BLaER1 (cell line): ENCODE measurements at regions not wholly inside any gene's neighbourhood (a gene's known extent, or its start where the extent isn't known, plus 50 kb on each side); places are given as distances from the start of the nearest gene placed in this dataset.

Source experiments
- H3K27ac ChIP-seq: shearing (Covaris generic); formaldehyde crosslinking; 2 replicates; pipeline ENCODE4 v1.8.1; 2022
- H3K27me3 ChIP-seq: shearing (Covaris generic); formaldehyde crosslinking; 2 replicates; pipeline ENCODE4 v1.8.1; 2022
- H3K36me3 ChIP-seq: shearing (Covaris generic); formaldehyde crosslinking; 2 replicates; pipeline ENCODE4 v1.8.1; 2022
- H3K4me1 ChIP-seq: shearing (Covaris generic); formaldehyde crosslinking; 2 replicates; pipeline ENCODE4 v1.8.1; 2022
- H3K4me2 ChIP-seq: shearing (Covaris generic); formaldehyde crosslinking; 2 replicates; pipeline ENCODE4 v1.8.1; 2022
- H3K4me3 ChIP-seq: shearing (Covaris generic); formaldehyde crosslinking; 2 replicates; pipeline ENCODE4 v1.8.1; 2022
- H3K9ac ChIP-seq: shearing (Covaris generic); formaldehyde crosslinking; 2 replicates; pipeline ENCODE4 v1.8.1; 2022
- H3K9me3 ChIP-seq: shearing (Covaris generic); formaldehyde crosslinking; 2 replicates; pipeline ENCODE4 v1.8.1; 2022
- H4K20me1 ChIP-seq: shearing (Covaris generic); formaldehyde crosslinking; 2 replicates; pipeline ENCODE4 v1.8.1; 2022
- Cebpa-rat ChIP-seq: shearing (Covaris generic); IDR thresholded peaks from 2 replicates; pipeline ENCODE4 v1.8.1; 2022

DNA sequence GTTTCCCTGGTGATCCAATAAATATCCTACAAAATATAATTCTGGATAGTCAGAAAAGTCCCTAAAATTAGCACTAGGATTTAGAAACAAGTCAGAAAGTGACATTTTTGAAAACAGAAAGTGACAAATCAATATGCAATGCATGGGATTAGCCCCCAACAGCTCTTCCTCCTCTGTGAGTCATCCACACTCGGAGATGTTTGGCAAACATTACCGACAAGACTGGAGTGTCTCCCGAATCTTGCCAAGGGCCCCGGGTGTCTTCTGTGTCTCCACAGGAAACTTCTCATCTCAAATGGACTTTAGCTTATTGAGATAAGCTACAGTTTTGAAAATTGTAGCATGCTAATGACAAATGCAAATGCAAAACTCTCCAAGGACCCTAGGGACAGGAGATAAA lies 398.9 kb upstream of the CCDC196 start:
- Histone ChIP-seq H3K9me3 (no peaks in the 10 kb centered on the region), H3K27me3 (no peaks in the 10 kb centered on the region), H3K4me3 (no peak overlapping the region), H3K9ac (no peak overlapping the region), H3K4me2 (no peak overlapping the region), H3K36me3 (no peaks in the 10 kb centered on the region), H3K4me1 (no peaks in the 10 kb centered on the region), H3K27ac (no peak overlapping the region), H4K20me1 (no peaks in the 10 kb centered on the region)
- TF ChIP-seq Cebpa-rat, result no peak

DNA sequence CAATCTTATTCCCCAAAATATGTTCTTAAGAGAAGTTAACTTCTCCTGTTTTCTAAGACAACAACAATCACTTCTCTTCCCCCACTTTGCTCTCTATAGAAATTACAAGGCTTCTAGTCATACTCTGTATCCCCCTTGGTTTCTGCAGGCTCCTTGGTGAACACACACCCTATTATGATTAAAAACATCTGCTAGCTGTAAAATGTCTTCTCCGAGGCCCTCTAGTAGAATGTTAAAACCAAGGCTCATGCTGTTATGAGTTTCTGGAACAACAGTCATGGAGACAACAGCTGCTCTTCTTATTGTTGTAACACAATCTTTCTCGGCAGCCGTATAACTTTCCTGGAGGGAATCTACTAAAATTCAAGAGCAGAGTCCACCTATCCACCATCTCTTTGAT lies 397.5 kb upstream of the CCDC196 start:
- H3K9ac ChIP-seq, result no peak overlapping the region
- H4K20me1 ChIP-seq, result no peaks in the 10 kb centered on the region
- no peaks in the 10 kb centered on the region for H3K36me3 ChIP-seq
- no peak overlapping the region for H3K4me3 ChIP-seq
- H3K4me2 ChIP-seq, result no peak overlapping the region
- no peaks in the 10 kb centered on the region for H3K27me3 ChIP-seq
- no peak for TF ChIP-seq Cebpa-rat
- no peak overlapping the region for H3K27ac ChIP-seq
- H3K4me1 ChIP-seq, result no peaks in the 10 kb centered on the region
- H3K9me3 ChIP-seq, result no peaks in the 10 kb centered on the region

DNA sequence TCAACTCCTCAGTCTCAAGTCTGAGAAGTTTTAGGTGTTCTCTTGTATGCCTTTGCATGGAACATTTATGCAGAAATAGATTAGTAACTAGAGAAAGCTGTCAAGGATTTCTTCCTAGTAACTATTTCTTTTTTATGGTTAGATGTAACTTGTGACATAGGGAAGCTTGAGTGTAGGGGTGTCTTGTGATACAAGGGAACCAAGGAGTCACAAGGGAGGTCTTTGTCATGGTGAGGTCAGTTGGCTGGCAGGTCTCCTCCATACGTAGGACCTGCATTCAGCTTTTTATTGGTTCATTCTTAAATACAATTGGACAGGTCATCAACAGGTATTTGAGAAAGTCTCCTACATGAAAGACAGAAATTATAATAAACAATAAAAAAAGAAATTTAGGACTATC lies 394.0 kb upstream of the CCDC196 start:
- H3K9ac ChIP-seq, result no peak overlapping the region
- no peaks in the 10 kb centered on the region for H3K36me3 ChIP-seq
- TF ChIP-seq Cebpa-rat, result no peak
- no peak overlapping the region for H3K27ac ChIP-seq
- H3K27me3 ChIP-seq, result no peaks in the 10 kb centered on the region
- H3K4me2 ChIP-seq, result no peak overlapping the region
- H3K4me1 ChIP-seq, result no peaks in the 10 kb centered on the region
- H3K4me3 ChIP-seq, result no peak overlapping the region
- no peaks in the 10 kb centered on the region for H4K20me1 ChIP-seq
- peaks cover 6% of the 10 kb centered on the region for H3K9me3 ChIP-seq

DNA sequence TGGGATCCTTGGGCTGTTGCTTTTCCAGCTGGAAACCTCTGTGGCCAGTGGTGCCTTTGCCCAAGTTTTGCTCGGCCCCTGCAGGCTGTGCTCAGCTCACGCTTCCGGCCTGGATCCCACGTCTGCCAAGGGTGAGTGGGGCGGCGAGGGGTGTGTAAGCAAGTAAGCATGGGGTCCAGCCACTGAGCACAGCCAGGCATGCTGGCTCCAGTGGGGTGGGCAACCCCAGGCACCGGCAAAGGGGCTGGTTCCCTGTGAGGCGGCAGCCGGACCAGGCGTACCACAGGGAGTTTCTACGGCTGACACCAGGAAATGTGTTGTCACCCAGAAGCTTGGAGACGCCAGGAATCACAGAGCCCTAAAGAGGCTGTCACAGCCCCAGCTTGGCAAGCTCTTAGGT lies 393.4 kb upstream of the CCDC196 start:
- no peak overlapping the region for H3K4me3 ChIP-seq
- no peak for TF ChIP-seq Cebpa-rat
- H3K4me2 ChIP-seq, result no peak overlapping the region
- H3K9ac ChIP-seq, result no peak overlapping the region
- no peaks in the 10 kb centered on the region for H3K36me3 ChIP-seq
- peaks cover 6% of the 10 kb centered on the region for H3K9me3 ChIP-seq
- H3K4me1 ChIP-seq, result no peaks in the 10 kb centered on the region
- H4K20me1 ChIP-seq, result no peaks in the 10 kb centered on the region
- no peak overlapping the region for H3K27ac ChIP-seq
- H3K27me3 ChIP-seq, result no peaks in the 10 kb centered on the region

DNA sequence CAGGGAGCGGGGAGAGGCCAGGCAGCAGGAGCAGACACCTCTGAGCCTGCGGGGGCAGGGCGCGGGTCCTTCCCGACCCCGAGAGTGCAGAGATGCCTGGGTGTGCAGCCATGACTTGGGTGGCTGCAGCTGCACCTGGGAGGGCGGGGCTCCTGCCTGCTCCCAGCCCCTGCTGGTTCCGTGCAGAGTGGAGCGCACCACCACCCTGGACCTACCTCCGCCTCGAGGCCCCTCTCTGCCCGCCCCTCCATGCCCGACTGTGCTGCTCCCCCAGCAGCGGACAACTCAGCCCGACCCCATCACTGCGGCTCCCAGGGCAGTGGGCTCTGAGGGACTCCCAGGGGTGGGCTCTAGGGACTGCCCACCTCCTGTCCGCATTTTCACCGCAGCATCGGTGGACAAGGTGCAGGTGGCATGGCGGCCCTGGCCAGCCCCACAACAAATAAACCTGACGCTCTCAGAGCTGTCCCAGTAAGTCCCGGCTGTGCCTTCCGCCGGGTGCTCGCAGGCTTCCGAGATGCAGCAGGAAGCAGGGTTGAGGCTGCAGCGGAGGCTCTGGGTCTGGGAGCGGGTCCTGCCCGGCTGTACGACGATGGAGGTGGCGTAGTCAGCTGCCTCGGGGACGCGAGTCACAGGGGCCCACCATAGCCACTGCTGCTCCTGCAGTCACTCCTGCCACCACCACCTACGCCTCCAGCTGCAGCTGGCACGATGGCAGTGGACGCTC lies 392.0 kb upstream of the CCDC196 start:
- Histone ChIP-seq H4K20me1 (no peaks in the 10 kb centered on the region), H3K36me3 (no peaks in the 10 kb centered on the region), H3K4me2 (no peak overlapping the region), H3K27me3 (no peaks in the 10 kb centered on the region), H3K9ac (no peak overlapping the region), H3K9me3 (peaks cover 6% of the 10 kb centered on the region), H3K27ac (no peak overlapping the region), H3K4me1 (no peaks in the 10 kb centered on the region), H3K4me3 (no peak overlapping the region)
- no peak for TF ChIP-seq Cebpa-rat

DNA sequence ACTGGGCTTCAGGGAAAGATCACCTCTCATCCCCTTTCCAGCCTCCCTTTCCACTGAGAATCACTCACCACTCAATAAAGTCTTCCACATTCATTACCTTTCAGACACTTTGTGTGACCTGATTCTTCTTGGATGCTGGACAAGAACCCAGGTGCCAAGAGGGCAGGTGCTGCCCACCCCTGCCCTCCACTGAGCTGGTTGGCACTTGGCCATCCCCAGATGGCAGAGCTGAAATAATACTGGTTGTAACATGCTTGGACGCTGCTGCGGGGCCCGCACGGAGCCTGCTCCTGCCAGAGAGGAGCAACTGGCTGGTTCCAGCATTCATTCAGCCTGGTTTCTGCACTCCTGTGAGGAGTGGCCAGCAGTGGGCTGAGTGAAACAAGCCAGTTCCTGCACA lies 386.7 kb upstream of the CCDC196 start:
- no peak overlapping the region for H3K4me2 ChIP-seq
- no peak overlapping the region for H3K9ac ChIP-seq
- no peak overlapping the region for H3K4me3 ChIP-seq
- no peak overlapping the region for H3K27ac ChIP-seq
- H3K36me3 ChIP-seq, result no peaks in the 10 kb centered on the region
- no peak for TF ChIP-seq Cebpa-rat
- no peaks in the 10 kb centered on the region for H4K20me1 ChIP-seq
- no peaks in the 10 kb centered on the region for H3K9me3 ChIP-seq
- no peaks in the 10 kb centered on the region for H3K27me3 ChIP-seq
- H3K4me1 ChIP-seq, result no peaks in the 10 kb centered on the region

DNA sequence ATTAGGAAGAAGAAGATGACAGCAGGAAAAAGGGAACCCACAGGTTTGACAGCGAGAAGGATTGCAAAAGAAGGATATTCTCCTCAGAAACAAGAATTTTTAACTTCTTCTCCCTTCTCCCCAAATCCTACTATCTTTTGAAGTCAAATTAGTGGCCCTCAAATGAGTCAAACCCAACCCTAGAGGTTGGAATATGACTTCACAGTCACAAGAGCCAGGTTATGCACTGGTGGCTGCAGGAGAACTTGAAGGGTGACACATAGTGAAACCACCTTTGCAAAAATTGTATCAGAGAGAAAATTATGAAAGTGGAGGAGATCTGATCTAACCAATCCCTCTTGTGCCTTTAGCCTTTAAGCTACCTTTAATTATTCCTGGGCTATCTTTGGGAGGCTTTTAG lies 386.2 kb upstream of the CCDC196 start:
- Histone ChIP-seq H3K9ac (no peak overlapping the region), H3K4me3 (no peak overlapping the region)

DNA sequence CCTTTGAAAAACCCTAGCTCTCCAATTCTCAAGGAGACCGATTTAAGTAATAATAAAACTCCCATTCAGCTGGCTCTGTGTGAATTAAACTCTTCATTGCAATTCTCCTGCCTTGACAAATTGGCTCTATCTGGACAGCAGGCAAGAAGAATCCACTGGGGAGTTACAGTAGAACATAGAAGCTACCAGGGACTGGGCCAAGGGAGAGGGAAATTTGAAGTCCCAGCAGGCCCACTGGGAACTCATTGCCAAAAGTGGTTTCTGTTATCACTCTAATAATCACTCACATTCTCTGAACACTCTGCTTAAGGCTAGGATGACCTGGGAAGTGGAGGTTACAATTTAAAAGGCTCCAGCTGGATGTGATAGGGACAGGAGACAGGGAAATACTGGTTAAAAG lies 384.5 kb upstream of the CCDC196 start:
- H3K4me3 ChIP-seq, result no peak overlapping the region
- no peaks in the 10 kb centered on the region for H3K9me3 ChIP-seq
- H3K27me3 ChIP-seq, result no peaks in the 10 kb centered on the region
- no peak overlapping the region for H3K9ac ChIP-seq
- TF ChIP-seq Cebpa-rat, result no peak
- H4K20me1 ChIP-seq, result no peaks in the 10 kb centered on the region
- H3K36me3 ChIP-seq, result no peaks in the 10 kb centered on the region
- no peak overlapping the region for H3K4me2 ChIP-seq
- no peaks in the 10 kb centered on the region for H3K4me1 ChIP-seq
- no peak overlapping the region for H3K27ac ChIP-seq

More for the DNA sequence above, 386.2 kb upstream of the CCDC196 start:
- no peak for TF ChIP-seq Cebpa-rat
- no peaks in the 10 kb centered on the region for H3K4me1 ChIP-seq
- H3K4me2 ChIP-seq, result no peak overlapping the region
- no peak overlapping the region for H3K27ac ChIP-seq
- H3K27me3 ChIP-seq, result no peaks in the 10 kb centered on the region
- H4K20me1 ChIP-seq, result no peaks in the 10 kb centered on the region
- H3K9me3 ChIP-seq, result no peaks in the 10 kb centered on the region
- H3K36me3 ChIP-seq, result no peaks in the 10 kb centered on the region

DNA sequence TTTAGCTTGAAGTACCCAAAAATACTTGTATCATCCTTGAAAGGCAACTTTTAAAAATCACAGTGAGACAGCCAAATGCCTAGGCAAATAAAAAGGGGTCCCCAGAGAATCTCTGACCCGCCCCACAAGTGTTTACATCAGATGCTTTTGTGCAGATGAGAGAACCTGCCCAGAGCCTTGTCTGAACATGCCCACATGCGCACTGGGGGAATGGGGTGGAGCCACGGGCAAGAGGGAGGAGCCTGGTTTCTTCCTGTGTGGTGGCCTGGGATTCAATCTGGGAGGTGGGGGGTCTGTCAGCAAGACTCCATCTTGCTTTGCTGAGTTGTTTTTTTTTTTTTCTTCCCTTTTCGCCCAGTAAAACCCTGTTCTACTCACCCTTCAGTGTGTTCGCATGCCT lies 381.7 kb upstream of the CCDC196 start:
- H3K4me1 ChIP-seq, result no peaks in the 10 kb centered on the region
- no peak for TF ChIP-seq Cebpa-rat
- H3K9ac ChIP-seq, result no peak overlapping the region
- H3K9me3 ChIP-seq, result no peaks in the 10 kb centered on the region
- H3K36me3 ChIP-seq, result no peaks in the 10 kb centered on the region
- no peak overlapping the region for H3K4me2 ChIP-seq
- H3K27me3 ChIP-seq, result no peaks in the 10 kb centered on the region
- no peak overlapping the region for H3K27ac ChIP-seq
- no peaks in the 10 kb centered on the region for H4K20me1 ChIP-seq
- no peak overlapping the region for H3K4me3 ChIP-seq

DNA sequence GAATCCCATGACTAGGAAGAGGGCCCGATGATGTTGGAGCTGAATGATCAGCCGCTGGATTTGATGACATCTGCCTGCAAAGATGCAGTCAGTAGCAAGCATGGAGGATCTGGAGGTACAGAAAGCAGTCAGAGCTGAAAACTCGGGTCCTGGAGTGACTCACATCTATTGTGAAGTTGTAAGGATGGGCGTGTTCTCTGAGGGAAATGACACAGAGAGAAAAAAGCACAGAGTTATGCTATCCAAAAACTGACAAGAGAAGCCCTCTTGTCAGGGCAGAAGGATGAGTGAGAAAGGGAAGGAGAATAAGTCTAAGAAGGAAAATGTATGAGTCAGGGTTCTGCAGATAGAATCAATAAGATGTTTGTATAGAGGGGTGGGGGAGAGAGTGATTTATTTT lies 380.4 kb upstream of the CCDC196 start:
- Histone ChIP-seq H4K20me1 (no peaks in the 10 kb centered on the region), H3K4me2 (no peak overlapping the region), H3K9me3 (no peaks in the 10 kb centered on the region), H3K9ac (no peak overlapping the region), H3K4me1 (no peaks in the 10 kb centered on the region), H3K27me3 (no peaks in the 10 kb centered on the region), H3K27ac (no peak overlapping the region), H3K4me3 (no peak overlapping the region), H3K36me3 (no peaks in the 10 kb centered on the region)
- no peak for TF ChIP-seq Cebpa-rat

DNA sequence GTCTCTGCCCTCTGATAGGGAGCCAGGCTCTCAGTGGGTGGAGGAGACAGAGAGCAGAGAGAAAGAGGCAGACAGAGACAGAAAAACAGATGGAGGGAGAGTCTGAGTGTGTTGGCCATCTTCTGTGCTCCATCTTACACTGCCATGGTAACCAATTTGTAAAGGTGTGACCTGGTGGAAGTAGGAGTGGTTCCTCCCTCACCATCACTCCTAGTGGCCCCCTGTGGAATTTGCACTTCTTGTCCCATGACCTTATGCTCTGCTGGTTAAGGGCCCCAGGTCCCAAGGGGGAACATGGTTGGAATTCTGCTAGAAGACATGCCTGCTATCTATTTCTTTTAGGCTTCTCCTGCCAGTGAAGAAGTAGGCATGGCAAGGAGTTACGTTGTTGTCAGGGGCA lies 376.7 kb upstream of the CCDC196 start:
- Histone ChIP-seq H3K4me3 (no peak overlapping the region), H3K9ac (no peak overlapping the region), H3K27me3 (no peaks in the 10 kb centered on the region), H3K36me3 (no peaks in the 10 kb centered on the region), H4K20me1 (no peaks in the 10 kb centered on the region), H3K9me3 (no peaks in the 10 kb centered on the region), H3K4me1 (no peaks in the 10 kb centered on the region), H3K27ac (no peak overlapping the region), H3K4me2 (no peak overlapping the region)
- TF ChIP-seq Cebpa-rat, result no peak
